ENCODE measurements at regions not wholly inside any gene's neighbourhood (a gene's known extent, or its start where the extent isn't known, plus 50 kb on each side); places are given as distances from the start of the nearest gene placed in this dataset.

GRCh38 chr6:84860920-84861319 lies 96.5 kb upstream of the TBX18 start:
- Mint-ChIP-seq H3K9me3 (ENCODE audit: unreplicated experiment) (no peaks in the 10 kb centered on the region), H3K4me3 (ENCODE audit: unreplicated experiment) (no peak overlapping the region), H3K27ac (ENCODE audit: unreplicated experiment) (no peak overlapping the region), H3K4me1 (ENCODE audit: low read depth, unreplicated experiment) (no peaks in the 10 kb centered on the region), H3K36me3 (ENCODE audit: low read depth, unreplicated experiment) (no peaks in the 10 kb centered on the region), H3K27me3 (ENCODE audit: low read depth, unreplicated experiment) (no peaks in the 10 kb centered on the region)
- Histone ChIP-seq H3K4me1 (ENCODE audit: insufficient read depth, low read length) (no peaks in the 10 kb centered on the region), H3K79me2 (ENCODE audit: insufficient read depth, low read length) (no peaks in the 10 kb centered on the region), H3K9me3 (ENCODE audit: insufficient read depth, low read depth, low read length) (no peaks in the 10 kb centered on the region), H3K27me3 (ENCODE audit: insufficient read depth, low read length) (no peaks in the 10 kb centered on the region), H2AFZ (ENCODE audit: low read depth, low read length) (no peak overlapping the region), H4K20me1 (ENCODE audit: insufficient read depth, low read length) (no peaks in the 10 kb centered on the region), H3K4me3 (ENCODE audit: insufficient read depth, low read depth, low read length) (no peak overlapping the region), H3K27ac (ENCODE audit: low read depth, low read length) (no peak overlapping the region), H3K4me2 (ENCODE audit: low read length) (no peak overlapping the region), H3K36me3 (ENCODE audit: insufficient read depth, low read length) (no peaks in the 10 kb centered on the region), H3K9ac (ENCODE audit: low read length) (no peak overlapping the region)
- DNase-seq (ENCODE audit: low read depth) (no peak), FAIRE-seq (peak; percentile 23)
- TF ChIP-seq CTCF (IDR thresholded peaks at IDR 0.05; ENCODE audit: insufficient read depth, low read depth, low read length) = no peak
- TF ChIP-seq EZH2 (IDR thresholded peaks at IDR 0.05; ENCODE audit: insufficient read depth, low read length) = no peak

GRCh38 chr6:84860509-84860908 lies 96.1 kb upstream of the TBX18 start:
- H3K4me1 ChIP-seq (ENCODE audit: insufficient read depth, low read length) = no peaks in the 10 kb centered on the region
- Mint-ChIP-seq H3K27me3 (ENCODE audit: low read depth, unreplicated experiment) (no peaks in the 10 kb centered on the region), H3K4me3 (ENCODE audit: unreplicated experiment) (no peak overlapping the region), H3K4me1 (ENCODE audit: low read depth, unreplicated experiment) (no peaks in the 10 kb centered on the region), H3K36me3 (ENCODE audit: low read depth, unreplicated experiment) (no peaks in the 10 kb centered on the region), H3K27ac (ENCODE audit: unreplicated experiment) (no peak overlapping the region), H3K9me3 (ENCODE audit: unreplicated experiment) (no peaks in the 10 kb centered on the region)
- no peaks in the 10 kb centered on the region for H3K79me2 ChIP-seq (ENCODE audit: insufficient read depth, low read length)
- H3K4me3 ChIP-seq (ENCODE audit: insufficient read depth, low read depth, low read length) = no peak overlapping the region
- H3K4me2 ChIP-seq (ENCODE audit: low read length) = no peak overlapping the region
- TF ChIP-seq CTCF (IDR thresholded peaks at IDR 0.05; ENCODE audit: insufficient read depth, low read depth, low read length) (no peak), EZH2 (IDR thresholded peaks at IDR 0.05; ENCODE audit: insufficient read depth, low read length) (no peak)
- no peaks in the 10 kb centered on the region for H3K27me3 ChIP-seq (ENCODE audit: insufficient read depth, low read length)
- DNase-seq (ENCODE audit: low read depth) (no peak), FAIRE-seq (no peak)
- no peaks in the 10 kb centered on the region for H3K9me3 ChIP-seq (ENCODE audit: insufficient read depth, low read depth, low read length)
- no peak overlapping the region for H2AFZ ChIP-seq (ENCODE audit: low read depth, low read length)
- H3K9ac ChIP-seq (ENCODE audit: low read length) = no peak overlapping the region
- H3K27ac ChIP-seq (ENCODE audit: low read depth, low read length) = no peak overlapping the region
- H4K20me1 ChIP-seq (ENCODE audit: insufficient read depth, low read length) = no peaks in the 10 kb centered on the region
- H3K36me3 ChIP-seq (ENCODE audit: insufficient read depth, low read length) = no peaks in the 10 kb centered on the region

GRCh38 chr6:84854811-84855400 lies 90.5 kb upstream of the TBX18 start:
- H3K4me1 ChIP-seq (ENCODE audit: insufficient read depth, low read length) = no peaks in the 10 kb centered on the region
- Mint-ChIP-seq H3K27ac (ENCODE audit: unreplicated experiment) (no peak overlapping the region), H3K27me3 (ENCODE audit: low read depth, unreplicated experiment) (no peaks in the 10 kb centered on the region), H3K9me3 (ENCODE audit: unreplicated experiment) (no peaks in the 10 kb centered on the region), H3K4me3 (ENCODE audit: unreplicated experiment) (no peak overlapping the region), H3K4me1 (ENCODE audit: low read depth, unreplicated experiment) (peaks cover 8% of the 10 kb centered on the region), H3K36me3 (ENCODE audit: low read depth, unreplicated experiment) (no peaks in the 10 kb centered on the region)
- DNase-seq (ENCODE audit: low read depth) (no peak), FAIRE-seq (no peak)
- H3K79me2 ChIP-seq (ENCODE audit: insufficient read depth, low read length) = no peaks in the 10 kb centered on the region
- no peaks in the 10 kb centered on the region for H3K36me3 ChIP-seq (ENCODE audit: insufficient read depth, low read length)
- TF ChIP-seq EZH2 (IDR thresholded peaks at IDR 0.05; ENCODE audit: insufficient read depth, low read length) = no peak
- TF ChIP-seq CTCF (IDR thresholded peaks at IDR 0.05; ENCODE audit: insufficient read depth, low read depth, low read length) = no peak
- H2AFZ ChIP-seq (ENCODE audit: low read depth, low read length) = no peak overlapping the region
- H3K27ac ChIP-seq (ENCODE audit: low read depth, low read length) = no peak overlapping the region
- H3K4me2 ChIP-seq (ENCODE audit: low read length) = no peak overlapping the region
- H4K20me1 ChIP-seq (ENCODE audit: insufficient read depth, low read length) = no peaks in the 10 kb centered on the region
- H3K9me3 ChIP-seq (ENCODE audit: insufficient read depth, low read depth, low read length) = no peaks in the 10 kb centered on the region
- H3K4me3 ChIP-seq (ENCODE audit: insufficient read depth, low read depth, low read length) = no peak overlapping the region
- H3K27me3 ChIP-seq (ENCODE audit: insufficient read depth, low read length) = no peaks in the 10 kb centered on the region
- H3K9ac ChIP-seq (ENCODE audit: low read length) = no peak overlapping the region
